GM18517 (cell line): ENCODE measurements at regions not wholly inside any gene's neighbourhood (a gene's known extent, or its start where the extent isn't known, plus 50 kb on each side); places are given as distances from the start of the nearest gene placed in this dataset.
"Not testable (repeated sequence)": the region's sequence is repeated elsewhere in the genome, so short reads cannot be mapped to it uniquely, and the experiment has no call there.

Source experiments
- ATAC-seq: cut with Tn5 transposase; IDR thresholded peaks from one replicate; pipeline ENCODE4 v1.9.1; 2021; ENCODE audit warnings: mild to moderate bottlenecking, moderate library complexity; ENCODE audit not compliant: unreplicated experiment

GRCh38 chr2:163198972-163199371 is 360.4 kb upstream of the KCNH7 start:
- ATAC-seq, result no peak

- ATAC-seq, result no peak
Observed at GRCh38 chr2:163198007-163198406, 359.4 kb upstream of the KCNH7 start.

GRCh38 chr2:163191372-163191771 is 352.8 kb upstream of the KCNH7 start:
- ATAC-seq, result peak; percentile 65

GRCh38 chr2:163187995-163188655 is 349.6 kb upstream of the KCNH7 start:
- no peak for ATAC-seq

GRCh38 chr2:163187119-163187518 is 348.6 kb upstream of the KCNH7 start:
- ATAC-seq, result no peak

GRCh38 chr2:163185160-163185559 is 346.6 kb upstream of the KCNH7 start:
- no peak for ATAC-seq

GRCh38 chr2:163182764-163183354 is 344.3 kb upstream of the KCNH7 start:
- no peak for ATAC-seq

- ATAC-seq, result no peak
Observed at GRCh38 chr2:163177592-163177991, 339.0 kb upstream of the KCNH7 start.

- no peak for ATAC-seq
Observed at GRCh38 chr2:163175294-163175693, 336.7 kb upstream of the KCNH7 start.

GRCh38 chr2:163173591-163173990 is 335.0 kb upstream of the KCNH7 start:
- no peak for ATAC-seq

GRCh38 chr2:163171786-163172530 is 333.4 kb upstream of the KCNH7 start:
- ATAC-seq, result no peak

- ATAC-seq, result no peak
Observed at GRCh38 chr2:163157891-163158496, 319.4 kb upstream of the KCNH7 start.

GRCh38 chr2:163157411-163157810 is 318.8 kb upstream of the KCNH7 start:
- no peak for ATAC-seq

GRCh38 chr2:163155925-163156324 is 317.4 kb upstream of the KCNH7 start:
- ATAC-seq, result no peak

GRCh38 chr2:163155279-163155883 is 316.8 kb upstream of the KCNH7 start:
- ATAC-seq, result peak; percentile 90

GRCh38 chr2:163142618-163143017 is 304.1 kb upstream of the KCNH7 start:
- no peak for ATAC-seq

- ATAC-seq, result no peak
Observed at GRCh38 chr2:163138947-163139346, 300.4 kb upstream of the KCNH7 start.

- no peak for ATAC-seq
Observed at GRCh38 chr2:163135256-163135655, 296.7 kb upstream of the KCNH7 start.

- ATAC-seq, result no peak
Observed at GRCh38 chr2:163133602-163134001, 295.0 kb upstream of the KCNH7 start.

- peak; percentile 54 for ATAC-seq
Observed at GRCh38 chr2:163132850-163133249, 294.3 kb upstream of the KCNH7 start.

- not testable (repeated sequence) for ATAC-seq
Observed at GRCh38 chr2:163132207-163132606, 293.6 kb upstream of the KCNH7 start.
